Aorta (tissue), 5 donors: ENCODE measurements at regions not wholly inside any gene's neighbourhood (a gene's known extent, or its start where the extent isn't known, plus 50 kb on each side); places are given as distances from the start of the nearest gene placed in this dataset.

Source experiments
- ATAC-seq: fragments of 200-7000 bp; cut with Tn5 transposase; one replicate; pipeline ENCODE4 v1.9.1; 2022; ENCODE audit warnings: moderate library complexity; ENCODE audit not compliant: low FRiP score
- DNase-seq, 2 donors: peaks; one replicate each; pipeline ENCODE4 v3.0.0-alpha.2; 2020
- H3K27ac ChIP-seq, 2 donors: one replicate each; pipeline ENCODE4 v1.5.1; 2013; ENCODE audit warnings: low read length in 2 of 2, mild to moderate bottlenecking in 2 of 2, moderate library complexity in 2 of 2, control low read depth in 1 of 2, inconsistent platforms in 1 of 2, low read depth in 1 of 2
- H3K27me3 ChIP-seq, 2 donors: one replicate each; pipeline ENCODE4 v1.6.1; 2013; ENCODE audit warnings: control low read depth in 1 of 2, low read length in 1 of 2, mild to moderate bottlenecking in 1 of 2, moderate library complexity in 1 of 2; ENCODE audit not compliant: insufficient read depth in 2 of 2, control insufficient read depth in 1 of 2
- H3K36me3 ChIP-seq, 2 donors: one replicate each; pipeline ENCODE4 v1.6.1; 2013; ENCODE audit warnings: control low read depth in 1 of 2, low read length in 1 of 2, mild to moderate bottlenecking in 1 of 2; ENCODE audit not compliant: insufficient read depth in 2 of 2, control insufficient read depth in 1 of 2
- H3K4me1 ChIP-seq, 2 donors: one replicate each; pipeline ENCODE4 v1.6.1; 2013; ENCODE audit warnings: low read length in 2 of 2, control low read depth in 1 of 2, mild to moderate bottlenecking in 1 of 2, moderate library complexity in 1 of 2; ENCODE audit not compliant: insufficient read depth in 2 of 2, control insufficient read depth in 1 of 2
- H3K4me3 ChIP-seq, 2 donors: one replicate each; pipeline ENCODE4 v1.5.1; 2013; ENCODE audit warnings: low read length in 2 of 2, control low read depth in 1 of 2, mild to moderate bottlenecking in 1 of 2
- H3K9me3 ChIP-seq: one replicate; pipeline ENCODE4 v1.6.1; 2013; ENCODE audit warnings: mild to moderate bottlenecking, low read length; ENCODE audit not compliant: control insufficient read depth
- WGBS, 2 donors: extraction: QIAGEN DNeasy Blood & Tissue Kit; methylation state at CpG; one replicate each; pipeline ENCODE4 v1.1.7; 2013; 5-methylcytosine and 5-hydroxymethylcytosine counted together
- intact Hi-C, 2 donors: fragments of 100-400 bp; cut with DNase I; formaldehyde crosslinking; loops; one replicate each; pipeline versions ENCODE4 v1.14.2 to v1.15.0; 2022
- donor health status: healthy with polysubstance abuse.
- donor health status: Bipolar disorder and iron deficiency.
- donor health status: DM: no; HTN: no; CAD: no.
- donor health status: DM: no; HTN: no; CAD: no.
- donor health status: DM: yes; HTN: yes; CAD: no.

- ATAC-seq (no peak), DNase-seq (no peak)
- intact Hi-C loops = no loop called here
- H3K36me3 ChIP-seq = no peaks in the 10 kb centered on the region
- H3K4me3 ChIP-seq = no peak overlapping the region
- H3K4me1 ChIP-seq = no peaks in the 10 kb centered on the region
- no peaks in the 10 kb centered on the region for H3K9me3 ChIP-seq
- no peak overlapping the region for H3K27ac ChIP-seq
- WGBS, 2 donors = 46 to 51% methylated on average over 5 of the region's 5 CpGs
- no peaks in the 10 kb centered on the region for H3K27me3 ChIP-seq
These were observed 790.1 kb downstream of the PLOD2 start for GRCh38 chr3:145370870-145371269.

- no peaks in the 10 kb centered on the region for H3K36me3 ChIP-seq
- H3K27me3 ChIP-seq = no peaks in the 10 kb centered on the region
- 78 to 81% methylated on average over 1 of the region's 1 CpG for WGBS, 2 donors
- ATAC-seq (no peak), DNase-seq (no peak)
- no peaks in the 10 kb centered on the region for H3K4me1 ChIP-seq
- H3K27ac ChIP-seq = no peak overlapping the region
- no peaks in the 10 kb centered on the region for H3K9me3 ChIP-seq
- no peak overlapping the region for H3K4me3 ChIP-seq
- intact Hi-C loops = no loop called here
These were observed 783.7 kb downstream of the PLOD2 start for GRCh38 chr3:145377301-145377700.

- DNase-seq (no peak), ATAC-seq (no peak)
- no peaks in the 10 kb centered on the region for H3K36me3 ChIP-seq
- intact Hi-C loops = no loop called here
- WGBS, 2 donors = 78 to 83% methylated on average over 3 of the region's 3 CpGs
- no peaks in the 10 kb centered on the region for H3K4me1 ChIP-seq
- H3K4me3 ChIP-seq = no peak overlapping the region
- H3K27me3 ChIP-seq = no peaks in the 10 kb centered on the region
- H3K9me3 ChIP-seq = no peaks in the 10 kb centered on the region
- no peak overlapping the region for H3K27ac ChIP-seq
These were observed 777.6 kb downstream of the PLOD2 start for GRCh38 chr3:145383416-145383815.

DNA sequence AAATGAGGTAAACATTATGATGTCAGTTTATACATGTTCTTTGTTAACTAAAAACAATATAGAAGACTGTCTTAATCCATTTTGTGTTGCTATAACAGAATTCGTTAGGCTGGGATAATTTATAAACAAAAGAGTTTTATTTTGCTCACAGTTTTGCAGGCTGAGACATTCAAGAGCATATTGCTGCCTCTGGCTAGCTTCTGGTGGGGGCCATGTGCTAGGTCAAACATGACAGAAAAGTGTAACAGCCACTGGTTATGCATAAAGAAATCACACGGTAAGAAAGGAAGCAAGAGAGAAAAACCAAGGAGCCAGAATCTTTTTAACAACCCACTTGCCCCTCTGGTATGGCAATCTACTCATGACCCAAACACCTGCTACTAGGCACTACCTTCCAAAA is 776.7 kb downstream of the PLOD2 start:
- ATAC-seq (no peak), DNase-seq (no peak)
- 65 to 77% methylated on average over 2 of the region's 2 CpGs for WGBS, 2 donors
- Histone ChIP-seq H3K36me3 (no peaks in the 10 kb centered on the region), H3K27me3 (no peaks in the 10 kb centered on the region), H3K4me3 (no peak overlapping the region), H3K4me1 (no peaks in the 10 kb centered on the region), H3K27ac (no peak overlapping the region), H3K9me3 (no peaks in the 10 kb centered on the region)
- intact Hi-C loops = no loop called here

DNA sequence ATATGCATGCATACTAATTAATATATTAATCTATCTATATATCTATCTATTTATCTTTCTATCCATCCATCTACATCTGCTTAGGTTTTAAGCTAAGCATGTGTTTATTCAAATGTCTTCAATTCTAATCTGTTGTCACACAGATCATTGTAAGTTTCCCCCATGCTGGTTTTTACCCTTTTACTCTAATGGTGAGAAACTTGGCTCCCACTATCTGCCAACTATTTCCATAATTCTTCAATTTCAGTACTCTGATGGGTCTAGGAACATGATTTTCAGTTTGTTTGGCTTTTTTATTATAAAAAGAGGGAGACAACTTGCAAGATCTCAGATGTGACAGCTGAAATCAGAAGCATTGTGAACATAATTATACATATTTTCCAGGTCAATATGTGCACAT is 773.8 kb downstream of the PLOD2 start:
- Histone ChIP-seq H3K27me3 (no peaks in the 10 kb centered on the region), H3K27ac (no peak overlapping the region), H3K4me1 (no peaks in the 10 kb centered on the region), H3K36me3 (no peaks in the 10 kb centered on the region), H3K9me3 (no peaks in the 10 kb centered on the region), H3K4me3 (no peak overlapping the region)
- no peak for ATAC-seq
- no peak for DNase-seq
- intact Hi-C loops = no loop called here

GRCh38 chr3:145395421-145395820 is 765.6 kb downstream of the PLOD2 start:
- WGBS, 2 donors = 89 to 98% methylated on average over 8 of the region's 8 CpGs
- no peaks in the 10 kb centered on the region for H3K9me3 ChIP-seq
- H3K36me3 ChIP-seq = no peaks in the 10 kb centered on the region
- no peak overlapping the region for H3K27ac ChIP-seq
- no peaks in the 10 kb centered on the region for H3K4me1 ChIP-seq
- H3K27me3 ChIP-seq = no peaks in the 10 kb centered on the region
- intact Hi-C loops = no loop called here
- ATAC-seq (peak; percentile 19), DNase-seq (no peak)
- H3K4me3 ChIP-seq = no peak overlapping the region

DNA sequence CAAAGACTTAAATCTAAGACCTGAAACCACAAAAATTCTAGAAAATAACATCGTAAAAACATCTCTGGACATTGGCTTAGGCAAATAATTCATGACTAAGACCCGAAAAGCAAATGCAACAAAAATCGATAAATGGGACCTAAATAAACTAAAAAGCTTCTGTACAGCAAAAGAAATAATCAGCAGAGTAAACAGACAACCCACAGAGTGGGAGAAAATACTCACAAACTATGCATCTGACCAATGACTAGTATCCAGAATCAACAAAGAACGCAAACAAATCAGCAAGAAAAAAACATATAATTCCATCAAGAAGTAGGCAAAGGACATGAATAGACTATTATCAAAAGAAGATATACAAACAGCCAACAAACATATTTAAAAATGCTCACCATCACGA is 749.4 kb downstream of the PLOD2 start:
- no peaks in the 10 kb centered on the region for H3K4me1 ChIP-seq
- DNase-seq (no peak), ATAC-seq (no peak)
- H3K9me3 ChIP-seq = no peaks in the 10 kb centered on the region
- WGBS, 2 donors = 69 to 74% methylated on average over 5 of the region's 5 CpGs
- H3K27me3 ChIP-seq = no peaks in the 10 kb centered on the region
- H3K27ac ChIP-seq = no peak overlapping the region
- H3K36me3 ChIP-seq = no peaks in the 10 kb centered on the region
- H3K4me3 ChIP-seq = no peak overlapping the region
- intact Hi-C loops = no loop called here

- Histone ChIP-seq H3K4me3 (no peak overlapping the region), H3K9me3 (no peaks in the 10 kb centered on the region), H3K36me3 (no peaks in the 10 kb centered on the region), H3K27me3 (no peaks in the 10 kb centered on the region), H3K27ac (no peak overlapping the region), H3K4me1 (no peaks in the 10 kb centered on the region)
- intact Hi-C loops = no loop called here
- DNase-seq (no peak), ATAC-seq (no peak)
- WGBS, 2 donors = 0 to 54% methylated on average over 1 of the region's 1 CpG
These were observed 743.3 kb downstream of the PLOD2 start for GRCh38 chr3:145417678-145418077.

DNA sequence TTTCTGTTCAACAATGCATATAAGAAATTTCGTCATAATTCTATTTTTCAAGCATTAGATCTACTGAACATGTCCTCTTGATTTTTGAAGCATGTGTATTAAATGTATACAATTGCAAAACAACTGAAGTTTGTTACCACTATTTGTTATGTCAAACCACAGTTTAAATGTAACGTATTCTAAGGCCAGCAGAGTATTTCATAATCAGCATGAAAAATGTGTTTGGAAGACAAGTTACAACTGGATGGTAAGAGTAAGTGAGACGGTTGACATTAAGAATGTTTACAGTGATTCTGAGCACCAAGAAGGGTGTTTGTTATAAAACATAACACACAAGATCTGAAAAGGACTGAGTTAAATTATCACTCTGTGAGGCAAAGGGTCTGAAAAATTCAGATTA is 738.4 kb downstream of the PLOD2 start:
- DNase-seq (no peak), ATAC-seq (no peak)
- H3K4me1 ChIP-seq = no peaks in the 10 kb centered on the region
- no peaks in the 10 kb centered on the region for H3K27me3 ChIP-seq
- H3K27ac ChIP-seq = no peak overlapping the region
- no peaks in the 10 kb centered on the region for H3K36me3 ChIP-seq
- intact Hi-C loops = no loop called here
- WGBS, 2 donors = 62 to 81% methylated on average over 3 of the region's 3 CpGs
- no peaks in the 10 kb centered on the region for H3K9me3 ChIP-seq
- H3K4me3 ChIP-seq = no peak overlapping the region
